TTC549 (cell line): ENCODE measurements at regions not wholly inside any gene's neighbourhood (a gene's known extent, or its start where the extent isn't known, plus 50 kb on each side); places are given as distances from the start of the nearest gene placed in this dataset.

Source experiments
- FAIRE-seq: peaks from 2 replicates; lab custom pipeline; 2012; peaks lifted over from hg19 to GRCh38; lab: Jason Lieb, UNC

DNA sequence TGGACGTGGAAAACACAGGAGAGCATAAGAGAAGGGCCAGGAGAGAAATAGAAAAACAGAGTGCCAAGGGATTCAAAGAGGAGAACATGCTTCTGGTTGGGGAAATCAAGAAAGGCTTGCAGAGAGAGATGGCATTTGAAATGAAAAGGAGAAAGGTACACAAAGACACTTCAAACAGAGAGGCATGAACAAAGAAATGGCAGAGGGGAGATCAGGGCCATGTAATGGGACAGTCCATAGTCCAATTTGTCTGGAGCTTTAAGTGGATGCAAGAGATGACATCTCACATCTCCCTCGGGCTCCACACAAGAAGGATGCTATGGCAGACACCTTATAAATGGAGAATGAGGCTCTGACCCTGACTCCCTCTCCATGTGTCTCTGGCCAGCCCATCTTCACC is 331.1 kb downstream of the MLLT3 start:
- FAIRE-seq = no peak

DNA sequence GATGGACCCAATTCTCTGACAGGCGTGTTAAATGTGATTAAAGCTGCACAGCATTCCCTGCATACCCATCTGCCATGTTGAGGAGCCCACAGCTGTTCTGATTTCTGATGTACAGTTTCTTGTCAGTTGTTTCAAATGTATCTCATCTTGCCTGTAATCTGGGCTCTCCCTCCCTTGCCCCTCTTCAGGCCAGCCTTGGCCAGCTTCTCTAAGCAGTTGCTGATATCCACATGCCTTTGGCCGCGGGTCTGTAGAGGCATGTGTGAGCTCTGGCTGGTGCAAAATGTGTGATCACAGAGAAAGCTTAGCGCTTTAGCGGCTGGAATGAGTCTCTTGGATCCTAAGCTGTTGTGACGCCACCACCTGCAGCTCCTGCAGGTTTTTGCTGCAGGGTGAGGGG is 332.0 kb downstream of the MLLT3 start:
- FAIRE-seq = no peak

DNA sequence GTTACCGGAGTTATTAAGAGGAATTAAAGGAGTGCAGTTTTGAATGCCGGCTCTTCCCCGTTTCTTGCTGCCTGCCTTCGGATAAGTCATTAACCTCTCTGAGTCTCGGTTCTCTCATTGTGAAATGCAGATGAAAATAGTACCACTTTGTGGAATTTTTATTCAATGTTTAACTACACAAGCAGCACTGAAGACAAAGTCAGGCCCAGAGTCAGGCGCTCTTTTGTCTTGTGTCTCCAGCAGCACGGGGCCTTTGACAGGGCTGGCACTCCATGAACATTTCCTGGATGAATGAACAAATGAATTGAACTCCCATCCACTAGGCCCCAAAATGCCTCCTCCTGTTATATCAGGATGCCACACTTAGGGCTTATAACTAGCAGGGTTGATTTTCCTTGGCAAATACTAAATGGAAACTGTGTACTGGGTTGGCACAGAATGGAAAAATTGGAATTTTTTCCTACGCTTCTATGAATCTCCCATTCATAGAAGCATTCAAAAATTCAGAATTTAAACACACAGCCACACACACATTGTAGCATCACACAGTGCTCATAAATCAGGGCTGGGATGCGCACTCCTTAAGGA is 332.8 kb downstream of the MLLT3 start:
- FAIRE-seq = no peak

DNA sequence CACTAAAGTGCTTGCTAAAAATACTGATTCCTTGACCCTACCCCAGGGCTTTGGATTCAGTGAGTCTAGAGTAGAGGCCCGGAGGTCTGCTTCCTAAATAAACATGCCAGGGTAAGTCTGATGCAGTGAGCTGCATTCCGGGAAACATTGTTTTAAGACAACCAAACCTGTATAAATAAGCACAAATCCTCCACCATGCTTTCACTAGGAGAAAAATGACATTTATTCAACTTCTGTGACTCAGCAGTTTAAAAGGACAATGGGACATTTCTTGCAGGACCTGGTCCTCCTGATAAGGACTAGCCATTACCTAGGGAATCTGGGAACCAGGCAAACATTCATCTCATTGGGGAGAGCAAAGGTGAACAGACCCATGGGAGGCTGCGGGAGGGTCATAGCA is 335.3 kb downstream of the MLLT3 start:
- FAIRE-seq = no peak

DNA sequence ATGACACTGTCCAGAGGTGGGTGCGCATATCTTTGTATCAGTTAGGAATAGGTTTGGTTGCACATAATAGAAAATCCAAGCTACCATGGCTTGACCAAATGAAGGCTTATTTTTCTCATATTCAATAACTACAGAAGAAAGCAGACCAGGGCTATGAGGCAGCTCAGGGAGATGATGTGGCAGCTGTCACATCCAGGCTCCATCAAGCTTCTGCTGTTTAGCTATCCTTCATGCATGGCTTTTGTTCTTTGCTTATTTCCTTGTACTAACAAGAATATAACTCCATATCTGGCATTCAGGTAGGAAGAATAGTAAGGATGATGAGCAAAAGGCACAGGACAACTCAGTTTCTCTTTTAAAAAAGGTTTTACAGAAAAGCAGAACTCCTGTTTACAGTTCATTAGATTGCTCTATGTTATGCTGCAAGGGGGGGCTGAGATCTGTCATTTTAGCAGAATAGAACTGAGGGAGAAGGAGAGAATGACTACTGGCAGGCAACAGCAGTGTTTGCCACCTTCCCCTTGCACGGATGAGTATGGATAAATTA is 336.1 kb downstream of the MLLT3 start:
- FAIRE-seq = no peak

DNA sequence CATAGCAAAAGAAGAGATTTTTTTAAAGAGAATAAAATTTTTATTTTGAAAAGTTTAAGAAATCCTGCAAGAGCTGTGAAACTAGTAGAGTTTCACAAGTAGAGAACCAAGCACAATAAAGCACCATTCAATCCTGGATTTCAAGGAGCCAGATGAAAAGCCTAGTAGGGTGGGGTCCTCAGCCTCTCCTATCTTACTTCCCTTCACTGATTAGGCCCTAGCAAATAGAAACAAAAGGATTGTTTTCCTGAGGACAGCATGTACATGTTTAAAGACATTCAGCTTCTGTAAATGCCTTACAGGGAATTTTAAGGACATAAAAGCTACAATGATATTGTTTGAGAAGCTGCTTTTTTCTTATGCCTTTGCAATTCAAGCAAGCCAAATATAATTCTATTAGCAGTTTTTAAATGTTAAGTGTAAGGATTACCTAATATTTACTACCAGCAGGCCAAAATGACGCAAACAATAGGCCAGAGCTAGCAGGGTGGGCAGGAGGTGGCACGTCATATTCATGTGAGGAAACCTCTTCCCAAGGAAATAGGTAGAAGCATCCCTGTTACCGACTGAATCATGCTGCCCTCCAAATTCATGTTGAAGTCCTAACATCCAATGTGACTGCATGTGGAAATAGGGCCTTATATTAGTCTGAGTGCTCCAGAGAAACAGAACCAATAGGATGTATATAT is 337.6 kb downstream of the MLLT3 start:
- no peak for FAIRE-seq

DNA sequence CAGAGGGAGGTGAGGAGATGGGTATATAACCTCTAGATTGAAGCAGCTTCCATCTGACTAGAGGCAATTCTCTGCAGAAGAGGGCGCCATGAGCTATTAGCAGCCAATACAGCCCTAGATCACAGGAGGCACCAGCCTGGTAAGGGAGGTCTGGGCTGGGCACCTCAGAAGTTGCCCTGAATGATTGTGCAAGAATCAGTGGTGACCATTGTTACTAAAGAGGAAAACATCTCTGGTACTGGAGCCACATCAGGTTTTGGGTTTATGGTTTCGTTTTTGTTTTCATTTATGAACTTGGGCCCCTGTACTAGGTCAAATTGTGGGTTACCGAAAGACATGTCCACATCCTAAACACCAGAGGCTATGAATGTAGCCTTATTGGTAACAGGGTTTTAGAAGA is 342.0 kb downstream of the MLLT3 start:
- no peak for FAIRE-seq

DNA sequence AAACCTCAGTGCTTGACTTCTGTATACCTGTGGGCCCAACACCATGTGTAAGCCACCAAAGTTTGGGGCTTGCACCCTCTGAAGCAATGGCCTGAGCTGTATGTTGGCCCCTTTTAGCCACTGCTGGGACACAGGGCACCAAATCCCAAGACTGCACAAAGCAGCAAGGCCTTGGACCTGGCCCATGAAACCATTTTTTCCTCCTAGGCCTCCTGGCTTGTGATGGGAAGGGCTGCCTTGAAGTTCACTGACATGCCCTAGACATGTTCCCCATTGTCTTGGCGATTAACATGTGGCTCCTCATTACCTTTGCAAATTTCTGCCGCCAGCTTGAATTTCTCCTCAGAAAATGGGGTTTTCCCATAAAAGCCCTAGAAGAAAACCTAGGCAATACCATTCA is 345.5 kb downstream of the MLLT3 start:
- no peak for FAIRE-seq

DNA sequence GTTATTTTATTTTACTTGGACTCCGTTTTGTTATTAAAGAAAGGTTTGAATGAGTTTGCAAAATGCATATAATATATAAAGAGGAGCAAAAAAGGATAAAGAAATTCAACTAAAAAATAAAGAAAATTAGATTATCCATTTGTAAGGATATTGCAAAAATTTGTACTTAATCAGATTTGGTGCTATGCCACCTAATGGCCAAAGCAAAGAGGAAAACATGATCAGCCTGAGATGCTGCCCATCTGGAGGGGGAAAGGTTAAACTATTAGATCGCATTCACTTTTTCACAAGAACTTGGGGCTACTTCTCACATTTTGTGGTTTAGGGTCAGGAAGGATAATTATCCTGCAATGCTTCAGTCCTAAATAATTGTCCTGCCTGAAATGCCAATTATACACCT is 350.6 kb downstream of the MLLT3 start:
- no peak for FAIRE-seq

DNA sequence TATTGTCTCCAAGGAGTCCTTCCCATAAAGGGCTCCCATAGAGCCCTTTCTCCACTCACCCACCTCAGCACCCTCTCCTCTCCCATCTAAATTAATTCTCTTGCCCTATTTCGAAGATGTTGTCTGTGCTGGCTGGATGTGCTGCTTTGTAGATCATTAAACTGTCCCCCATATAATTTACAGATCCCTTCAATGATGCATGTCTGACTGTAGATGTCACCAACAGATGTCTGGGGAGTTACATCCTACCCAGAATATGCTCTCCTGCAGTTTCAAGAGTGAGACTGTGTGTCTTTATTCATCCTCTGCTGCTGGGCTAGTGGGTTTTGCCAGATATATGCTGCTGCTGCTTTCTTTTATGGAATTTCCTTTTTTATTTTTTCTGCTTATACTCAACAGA is 351.2 kb downstream of the MLLT3 start:
- no peak for FAIRE-seq

DNA sequence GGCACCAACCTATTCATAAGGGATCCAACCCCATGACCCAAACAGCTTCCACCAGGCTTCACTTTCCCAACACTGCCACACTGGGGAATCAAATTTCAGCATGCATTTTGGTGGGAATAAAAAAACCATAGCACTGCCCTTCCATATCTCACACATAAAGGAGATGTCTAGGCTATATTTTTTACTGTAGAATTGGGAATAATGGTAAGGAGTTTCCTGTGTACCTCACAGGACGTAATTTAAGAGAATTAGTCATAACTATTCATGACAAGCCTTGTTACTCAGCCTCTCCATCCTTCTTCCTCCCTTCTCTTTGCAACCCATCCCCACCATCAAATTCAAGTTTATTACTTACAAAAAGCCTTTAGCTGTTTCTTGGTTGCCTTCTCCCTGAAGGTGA is 352.1 kb downstream of the MLLT3 start:
- FAIRE-seq = no peak

DNA sequence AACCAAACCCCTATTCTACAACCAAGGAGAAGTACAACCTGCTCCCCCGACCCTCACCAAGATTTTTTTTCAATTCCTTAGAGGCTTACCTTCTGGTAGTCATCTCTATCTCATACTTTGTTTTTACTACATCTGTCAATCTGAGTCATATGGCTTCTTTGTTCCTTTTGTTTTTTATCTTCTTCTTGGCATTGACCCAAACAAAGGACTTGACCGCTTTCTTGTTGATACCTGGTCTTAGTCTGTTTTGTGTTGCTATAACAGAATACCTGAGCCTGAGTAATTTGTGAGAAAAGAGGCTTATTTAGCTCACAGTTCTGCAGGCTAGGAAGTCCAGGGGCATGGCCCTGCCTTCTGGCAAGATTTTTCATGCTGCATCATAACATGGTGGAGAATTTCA is 352.7 kb downstream of the MLLT3 start:
- FAIRE-seq = no peak

DNA sequence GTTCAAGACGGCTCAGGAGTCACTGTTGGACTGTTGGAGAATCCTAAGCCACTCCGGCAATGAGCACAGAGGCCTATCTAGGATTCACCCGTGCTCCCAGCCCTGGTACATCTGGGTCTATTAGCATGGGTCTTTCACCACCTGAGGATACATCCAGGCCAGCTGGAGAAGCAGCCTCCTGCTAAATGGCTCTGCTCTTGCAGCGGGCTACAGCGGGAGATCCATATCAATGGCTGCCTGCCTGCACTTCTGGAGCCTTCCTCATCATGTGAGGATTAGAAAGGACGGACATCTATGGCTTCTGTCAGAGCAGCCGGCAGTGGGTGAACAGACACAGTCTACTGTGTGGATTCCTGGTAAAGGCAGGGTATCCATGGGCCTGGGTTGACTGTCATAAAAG is 357.4 kb downstream of the MLLT3 start:
- FAIRE-seq = no peak

DNA sequence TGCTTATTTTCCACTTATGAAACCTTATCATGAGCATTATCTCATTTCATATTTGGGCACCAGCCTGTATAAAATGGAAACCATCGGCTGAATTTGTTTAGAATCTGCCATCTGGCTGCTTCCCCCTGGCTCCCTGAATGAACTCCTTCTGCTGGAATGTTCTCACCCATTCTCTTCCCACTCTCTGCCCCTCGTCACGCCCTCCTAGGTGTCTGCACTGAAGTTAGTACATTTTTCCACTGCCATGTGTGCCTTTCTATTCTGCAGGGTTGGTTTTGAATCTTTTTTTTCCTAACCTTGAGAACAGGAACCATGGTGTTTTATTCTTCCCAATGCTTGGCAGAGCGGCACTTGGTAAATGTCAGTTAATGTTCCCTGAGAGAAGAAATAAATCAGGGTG is 359.7 kb downstream of the MLLT3 start:
- FAIRE-seq = no peak

DNA sequence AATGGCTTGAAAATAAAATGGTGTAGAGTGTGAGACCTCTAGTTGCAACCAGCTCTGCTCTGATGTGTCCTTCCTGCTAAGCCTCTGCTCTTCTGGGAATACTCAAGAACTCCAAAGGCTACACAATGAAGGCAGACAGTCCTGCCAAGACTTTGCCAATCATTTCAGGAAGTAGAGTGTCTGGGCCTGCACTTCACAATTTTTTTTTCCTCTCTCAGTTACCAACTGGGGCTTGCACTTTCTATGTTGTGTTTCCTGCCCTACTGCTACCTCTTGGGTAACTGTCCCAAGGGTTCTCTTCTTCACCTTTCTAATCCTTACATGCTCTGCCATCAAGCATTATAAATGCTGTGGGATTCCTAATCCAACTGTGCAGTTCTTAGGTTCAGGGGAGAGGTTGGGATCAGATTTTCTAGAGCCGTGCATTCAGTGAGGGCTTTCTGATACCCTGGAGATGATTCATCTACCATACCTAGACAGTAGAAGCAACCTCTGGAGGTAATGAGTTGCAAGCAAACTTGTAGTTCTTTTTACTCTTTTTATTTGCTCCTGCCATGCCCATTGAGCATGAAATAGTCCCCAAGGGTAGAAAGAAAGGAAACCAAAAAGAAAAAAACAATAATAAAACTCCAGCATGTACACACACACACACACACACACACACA is 365.9 kb downstream of the MLLT3 start:
- FAIRE-seq = no peak

DNA sequence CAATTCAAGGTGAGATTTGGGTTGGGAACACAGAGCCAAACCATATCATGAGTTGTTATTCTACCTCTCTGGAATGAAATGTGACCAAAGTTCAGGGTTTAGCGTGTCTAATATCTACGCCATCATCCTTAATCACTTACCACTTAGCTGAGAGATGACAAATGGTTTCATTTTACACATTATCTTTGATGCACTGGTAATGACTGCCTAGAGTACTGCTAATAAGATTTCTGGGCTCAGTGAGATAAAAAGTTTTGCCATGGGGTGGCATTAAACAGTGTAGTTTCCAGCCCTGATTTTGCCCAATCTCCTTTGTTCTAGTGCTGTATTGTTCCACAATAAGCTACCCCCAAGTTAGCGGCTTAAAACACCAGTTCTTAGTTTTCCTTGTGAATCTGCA is 367.2 kb downstream of the MLLT3 start:
- FAIRE-seq = no peak

DNA sequence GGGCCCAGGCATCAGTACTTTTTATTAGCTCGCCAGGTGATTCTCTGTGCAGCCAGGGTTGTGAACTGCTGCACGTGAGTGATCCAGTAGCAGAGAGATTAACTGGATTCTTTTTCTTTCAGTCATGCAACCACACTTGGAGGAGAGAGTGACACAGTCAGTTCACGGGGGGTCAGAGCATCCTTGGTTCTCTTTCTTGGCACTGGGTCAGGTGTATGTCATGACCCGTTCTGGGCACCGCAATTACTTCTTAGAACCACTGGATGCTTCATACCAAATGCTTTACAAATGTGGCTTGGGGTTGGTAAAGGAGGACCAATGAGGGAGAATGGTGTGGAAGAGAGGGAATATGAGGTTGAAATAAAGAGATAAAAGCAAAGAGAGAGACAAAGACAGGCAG is 368.7 kb downstream of the MLLT3 start:
- no peak for FAIRE-seq

DNA sequence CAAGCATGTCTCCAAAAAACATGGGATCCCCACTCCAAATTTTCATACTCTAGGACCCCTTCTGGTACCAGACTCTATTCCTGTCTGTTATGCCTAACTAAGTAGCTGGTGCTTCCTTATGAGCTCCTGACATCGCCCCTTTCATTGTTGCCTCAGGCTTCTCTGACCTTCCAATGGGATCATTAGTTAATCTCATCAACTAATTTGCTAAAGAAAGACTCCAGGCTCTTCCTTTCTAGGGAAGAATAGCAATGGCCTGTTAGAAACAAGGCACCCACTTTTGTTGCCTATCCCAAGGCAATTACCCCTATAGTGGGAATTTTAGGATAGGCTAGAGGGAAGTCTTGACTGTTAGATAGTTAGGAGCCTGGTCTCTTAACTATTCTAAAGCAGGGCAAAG is 369.5 kb downstream of the MLLT3 start:
- no peak for FAIRE-seq

DNA sequence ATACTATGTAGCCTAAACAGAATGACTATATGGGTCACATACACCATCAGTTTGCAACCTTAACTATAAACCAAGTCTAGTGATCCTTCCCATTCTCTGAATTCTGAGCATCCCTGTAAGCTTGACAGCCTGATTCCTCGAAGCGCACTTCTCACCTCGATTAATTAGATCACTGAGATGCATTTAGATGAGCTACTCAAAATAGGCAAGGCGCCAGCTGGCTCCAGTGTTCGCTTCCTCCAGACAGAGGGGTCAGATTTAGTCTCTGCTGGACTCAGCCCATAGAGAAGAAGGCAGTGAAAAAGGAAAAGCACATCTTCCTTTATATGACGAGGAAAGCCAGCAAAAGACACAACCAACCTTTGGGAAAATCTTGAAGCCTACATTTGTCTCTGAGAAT is 371.5 kb downstream of the MLLT3 start:
- no peak for FAIRE-seq

DNA sequence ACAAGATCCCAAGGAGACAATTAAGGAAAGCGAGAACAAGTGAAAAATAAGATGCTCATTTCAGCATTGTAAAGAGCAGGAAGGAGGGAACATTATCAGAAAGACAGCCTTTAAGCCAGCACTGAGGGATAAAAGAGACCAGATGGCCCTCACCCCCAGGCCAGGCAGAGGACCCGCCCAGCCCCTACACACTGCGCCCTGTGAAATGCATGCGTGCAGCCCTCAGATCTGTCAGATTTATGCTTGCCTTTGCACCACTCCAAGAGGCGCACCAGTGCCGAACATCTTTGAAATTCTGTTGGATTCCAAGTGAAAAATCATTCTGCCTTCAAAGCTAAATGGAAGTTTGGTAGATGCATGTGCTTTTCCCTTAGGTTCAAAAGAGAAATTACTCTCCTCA is 378.0 kb downstream of the MLLT3 start:
- FAIRE-seq = no peak

DNA sequence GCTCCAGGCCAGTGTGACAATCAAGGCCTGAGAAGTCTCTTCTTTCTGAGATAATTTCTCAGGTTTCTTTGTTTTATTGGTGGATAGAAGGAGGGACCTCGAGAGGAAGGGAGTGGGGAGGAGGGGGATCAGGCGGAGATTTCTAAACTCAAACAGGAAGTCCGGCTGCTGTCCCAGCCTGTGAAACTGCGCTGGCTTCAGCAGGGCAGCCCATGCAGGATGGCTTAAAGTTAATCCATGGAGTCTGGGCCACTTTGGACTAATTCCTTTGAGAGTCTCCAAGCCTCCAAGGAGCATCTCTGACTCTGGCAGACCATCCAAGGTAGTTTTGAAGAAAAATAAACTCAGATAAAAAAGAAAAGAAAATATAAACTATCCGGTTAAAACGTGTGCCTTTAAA is 378.5 kb downstream of the MLLT3 start:
- FAIRE-seq = no peak

DNA sequence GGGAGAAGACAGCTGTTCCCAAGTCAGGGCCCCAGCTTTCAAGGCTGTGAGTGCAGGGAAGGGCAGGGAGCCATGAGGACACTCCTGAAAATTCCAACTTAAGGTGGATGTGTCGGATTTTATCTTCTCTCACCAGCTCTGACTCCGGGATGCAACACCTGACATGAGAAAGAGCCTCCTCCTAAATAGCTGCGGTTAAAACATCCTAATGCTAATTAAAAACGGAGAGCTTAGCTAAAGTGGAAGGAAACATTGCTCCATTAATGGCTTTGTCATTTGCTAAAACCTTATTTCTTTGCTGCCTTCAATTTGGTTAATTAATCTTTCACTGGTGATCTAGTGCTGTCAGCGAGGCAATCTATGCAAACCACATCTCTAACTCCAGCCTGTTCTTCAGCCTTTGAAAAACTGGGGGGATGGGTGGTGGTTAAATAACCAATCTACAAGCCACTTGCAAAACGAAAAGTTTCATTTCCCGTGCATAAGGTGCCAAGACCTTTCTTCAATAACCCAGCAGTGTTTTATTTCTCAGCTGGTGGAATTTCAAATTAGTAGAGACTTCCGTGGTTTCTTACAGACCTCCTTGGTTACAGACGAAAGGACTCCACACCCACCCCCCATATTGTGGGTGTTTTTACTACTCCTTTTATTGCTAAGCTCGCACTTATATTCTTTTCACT is 379.6 kb downstream of the MLLT3 start:
- no peak for FAIRE-seq

DNA sequence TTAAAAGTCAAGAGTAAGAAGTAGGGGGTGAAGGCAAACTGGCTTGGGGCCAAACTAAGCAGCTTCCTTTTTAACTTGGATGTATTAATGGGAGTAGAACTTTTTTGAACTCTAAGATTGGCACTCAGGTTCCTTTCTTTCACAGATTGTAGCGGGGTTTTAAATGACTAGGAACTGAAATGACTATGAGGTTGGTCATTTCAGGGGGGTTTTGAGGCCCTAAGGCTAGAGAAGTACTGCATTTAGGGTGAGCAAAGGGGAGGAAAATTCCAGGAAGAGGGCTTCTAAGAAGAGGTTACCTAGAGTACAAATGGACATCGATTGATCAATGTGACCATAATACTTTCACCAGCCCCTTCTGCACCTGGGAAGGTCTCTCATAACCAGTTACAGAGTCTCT is 381.8 kb downstream of the MLLT3 start:
- no peak for FAIRE-seq
